RWPE2 (cell line): ENCODE measurements at regions not wholly inside any gene's neighbourhood (a gene's known extent, or its start where the extent isn't known, plus 50 kb on each side); places are given as distances from the start of the nearest gene placed in this dataset.

ENCODE experiments used
- ATAC-seq: fragments of 200-7000 bp; cut with Tn5 transposase; 3 replicates; pipeline ENCODE4 v1.9.1; 2021; ENCODE audit warnings: low read depth
- DNase-seq: peaks from one replicate; pipeline ENCODE4 v3.0.0-alpha.2; 2020; ENCODE audit warnings: low spot score
- H3K27ac ChIP-seq: fragments of 450-650 bp; 2 replicates; pipeline ENCODE4 v1.5.1; 2017; ENCODE audit warnings: mild to moderate bottlenecking; ENCODE audit not compliant: poor library complexity, severe bottlenecking
- H3K27me3 ChIP-seq: fragments of 250-450 bp; sonication (Bioruptor Pico); 2 replicates; pipeline ENCODE4 v1.5.1; 2021; ENCODE audit warnings: mild to moderate bottlenecking, moderate library complexity; ENCODE audit not compliant: insufficient read depth, poor library complexity, severe bottlenecking
- H3K36me3 ChIP-seq: fragments of 250-450 bp; sonication (Bioruptor Pico); 2 replicates; pipeline ENCODE4 v1.5.1; 2020; ENCODE audit warnings: low read depth, mild to moderate bottlenecking, moderate library complexity
- H3K4me1 ChIP-seq: fragments of 250-450 bp; sonication (Bioruptor Pico); 2 replicates; pipeline ENCODE4 v1.5.1; 2021; ENCODE audit warnings: mild to moderate bottlenecking, moderate library complexity; ENCODE audit not compliant: insufficient read depth, poor library complexity, severe bottlenecking
- H3K4me3 ChIP-seq: fragments of 250-450 bp; sonication (Bioruptor Pico); 2 replicates; pipeline ENCODE4 v1.5.1; 2021; ENCODE audit warnings: mild to moderate bottlenecking, moderate library complexity; ENCODE audit not compliant: severe bottlenecking
- H3K9me3 ChIP-seq: fragments of 250-450 bp; sonication (Bioruptor Pico); 2 replicates; pipeline ENCODE4 v1.5.1; 2021; ENCODE audit warnings: mild to moderate bottlenecking, moderate library complexity; ENCODE audit not compliant: severe bottlenecking
- CTCF ChIP-seq: fragments of 450-650 bp; IDR thresholded peaks from one replicate; pipeline ENCODE4 v1.5.1; 2017; ENCODE audit warnings: mild to moderate bottlenecking, moderate library complexity; ENCODE audit not compliant: poor library complexity, severe bottlenecking

- Histone ChIP-seq H3K36me3 (no peaks in the 10 kb centered on the region), H3K4me1 (peaks cover 5% of the 10 kb centered on the region), H3K9me3 (no peaks in the 10 kb centered on the region), H3K27me3 (peaks cover 5% of the 10 kb centered on the region), H3K27ac (no peak overlapping the region), H3K4me3 (no peak overlapping the region)
- no peak for TF ChIP-seq CTCF
- DNase-seq: no peak
- ATAC-seq: peak; percentile 70
These were observed 208.2 kb downstream of the DIO2 start for GRCh38 chr14:80003138-80003537.

GRCh38 chr14:79997509-79998208 is 213.6 kb downstream of the DIO2 start:
- peaks cover 5% of the 10 kb centered on the region for H3K27me3 ChIP-seq

DNA sequence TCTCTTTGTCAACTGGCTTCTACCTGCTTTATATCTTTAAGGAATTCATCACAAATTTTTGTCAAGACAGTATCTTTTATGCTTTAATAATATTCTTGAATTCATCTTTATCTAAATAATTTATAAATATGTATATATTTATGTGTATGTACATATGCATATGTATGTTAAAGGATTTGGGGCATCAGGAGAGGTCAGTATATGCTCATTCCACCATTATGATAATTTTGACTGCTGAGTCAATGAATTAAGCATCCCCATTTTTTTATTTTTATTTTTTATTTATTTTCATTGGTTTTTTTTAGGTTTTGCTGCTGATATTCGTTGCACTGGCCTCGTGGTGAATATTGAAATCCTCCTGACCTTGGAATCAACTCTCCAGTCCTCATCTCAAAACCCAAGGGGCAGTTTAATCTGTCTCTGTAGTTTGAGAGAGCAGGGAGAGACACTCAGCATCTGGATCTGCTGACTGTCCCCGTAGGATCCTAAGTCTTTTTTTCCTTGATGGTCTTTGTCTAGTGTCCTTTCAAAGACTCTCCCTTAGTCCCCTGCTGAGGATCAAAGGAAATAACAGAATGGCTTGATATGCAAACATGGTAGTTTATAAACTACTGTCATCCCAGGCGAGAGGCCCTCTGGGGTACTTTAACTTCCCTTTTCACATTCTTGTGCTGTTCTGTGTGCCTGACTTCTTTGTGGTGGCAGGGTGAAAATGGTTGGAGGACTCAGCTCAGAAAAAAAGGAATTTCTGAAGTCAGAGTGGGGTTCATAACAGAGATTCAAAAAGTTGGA is 218.7 kb downstream of the DIO2 start:
- TF ChIP-seq CTCF: no peak
- no peak overlapping the region for H3K27ac ChIP-seq
- ATAC-seq (no peak), DNase-seq (no peak)
- no peaks in the 10 kb centered on the region for H3K27me3 ChIP-seq
- no peaks in the 10 kb centered on the region for H3K9me3 ChIP-seq
- no peak overlapping the region for H3K4me3 ChIP-seq
- no peaks in the 10 kb centered on the region for H3K4me1 ChIP-seq
- H3K36me3 ChIP-seq: no peaks in the 10 kb centered on the region

More at GRCh38 chr14:79997509-79998208, 213.6 kb downstream of the DIO2 start:
- H3K4me1 ChIP-seq: no peaks in the 10 kb centered on the region
- no peak for ATAC-seq
- H3K27ac ChIP-seq: no peak overlapping the region
- H3K36me3 ChIP-seq: no peaks in the 10 kb centered on the region
- H3K4me3 ChIP-seq: no peak overlapping the region
- DNase-seq: no peak
- H3K9me3 ChIP-seq: no peaks in the 10 kb centered on the region
- no peak for TF ChIP-seq CTCF

- 0 out of 3 replicates have a peak, but pooled peaks have one; percentile 21 for ATAC-seq
- H3K4me1 ChIP-seq: no peaks in the 10 kb centered on the region
- H3K9me3 ChIP-seq: no peaks in the 10 kb centered on the region
- TF ChIP-seq CTCF: no peak
- DNase-seq: no peak
- H3K27me3 ChIP-seq: no peaks in the 10 kb centered on the region
- no peaks in the 10 kb centered on the region for H3K36me3 ChIP-seq
- H3K27ac ChIP-seq: no peak overlapping the region
- H3K4me3 ChIP-seq: no peak overlapping the region
These were observed 219.4 kb downstream of the DIO2 start for GRCh38 chr14:79991866-79992265.
